ENCODE measurements at regions not wholly inside any gene's neighbourhood (a gene's known extent, or its start where the extent isn't known, plus 50 kb on each side); places are given as distances from the start of the nearest gene placed in this dataset.

- no peak for DNase-seq (ENCODE audit: low read depth, low spot score)
Observed at GRCh38 chr3:22113453-22113852, 362.4 kb upstream of the ZNF385D start.

- DNase-seq (ENCODE audit: low read depth, low spot score), result peak; percentile 2
Observed at GRCh38 chr3:22115581-22115980, 364.6 kb upstream of the ZNF385D start.

GRCh38 chr3:22117091-22117490 lies 366.1 kb upstream of the ZNF385D start:
- DNase-seq (ENCODE audit: low read depth, low spot score), result peak; percentile 6

- no peak for DNase-seq (ENCODE audit: low read depth, low spot score)
Observed at GRCh38 chr3:22117751-22118346, 366.8 kb upstream of the ZNF385D start.

- no peak for DNase-seq (ENCODE audit: low read depth, low spot score)
Observed at GRCh38 chr3:22118542-22118941, 367.5 kb upstream of the ZNF385D start.

GRCh38 chr3:22121068-22121701 lies 370.2 kb upstream of the ZNF385D start:
- DNase-seq (ENCODE audit: low read depth, low spot score), result no peak

- no peak for DNase-seq (ENCODE audit: low read depth, low spot score)
Observed at GRCh38 chr3:22122567-22122966, 371.6 kb upstream of the ZNF385D start.

GRCh38 chr3:22129101-22129500 lies 378.1 kb upstream of the ZNF385D start:
- DNase-seq (ENCODE audit: low read depth, low spot score), result no peak

- DNase-seq (ENCODE audit: low read depth, low spot score), result no peak
Observed at GRCh38 chr3:22141769-22142168, 390.8 kb upstream of the ZNF385D start.

- DNase-seq (ENCODE audit: low read depth, low spot score), result no peak
Observed at GRCh38 chr3:22147161-22147560, 396.2 kb upstream of the ZNF385D start.

GRCh38 chr3:22156868-22157267 lies 405.9 kb upstream of the ZNF385D start:
- no peak for DNase-seq (ENCODE audit: low read depth, low spot score)

GRCh38 chr3:22157848-22158247 lies 406.8 kb upstream of the ZNF385D start:
- no peak for DNase-seq (ENCODE audit: low read depth, low spot score)

- no peak for DNase-seq (ENCODE audit: low read depth, low spot score)
Observed at GRCh38 chr3:22159004-22159695, 408.1 kb upstream of the ZNF385D start.

- DNase-seq (ENCODE audit: low read depth, low spot score), result no peak
Observed at GRCh38 chr3:22161315-22161714, 410.3 kb upstream of the ZNF385D start.

GRCh38 chr3:22170370-22170769 lies 419.4 kb upstream of the ZNF385D start:
- DNase-seq (ENCODE audit: low read depth, low spot score), result no peak

- DNase-seq (ENCODE audit: low read depth, low spot score), result no peak
Observed at GRCh38 chr3:22172964-22173363, 422.0 kb upstream of the ZNF385D start.

GRCh38 chr3:22175947-22176346 lies 424.9 kb upstream of the ZNF385D start:
- DNase-seq (ENCODE audit: low read depth, low spot score), result no peak

- peak; percentile 24 for DNase-seq (ENCODE audit: low read depth, low spot score)
Observed at GRCh38 chr3:22176911-22177310, 425.9 kb upstream of the ZNF385D start.

- DNase-seq (ENCODE audit: low read depth, low spot score), result no peak
Observed at GRCh38 chr3:22189616-22190015, 438.6 kb upstream of the ZNF385D start.

GRCh38 chr3:22199095-22199494 lies 448.1 kb upstream of the ZNF385D start:
- no peak for DNase-seq (ENCODE audit: low read depth, low spot score)

- DNase-seq (ENCODE audit: low read depth, low spot score), result no peak
Observed at GRCh38 chr3:22208844-22209243, 457.8 kb upstream of the ZNF385D start.

- no peak for DNase-seq (ENCODE audit: low read depth, low spot score)
Observed at GRCh38 chr3:22209578-22209977, 458.6 kb upstream of the ZNF385D start.

- DNase-seq (ENCODE audit: low read depth, low spot score), result no peak
Observed at GRCh38 chr3:22210693-22211092, 459.7 kb upstream of the ZNF385D start.

Data from brain pericyte (primary cell).